NCI-H69 (cell line): ENCODE measurements at regions not wholly inside any gene's neighbourhood (a gene's known extent, or its start where the extent isn't known, plus 50 kb on each side); places are given as distances from the start of the nearest gene placed in this dataset.
A peak's percentile ranks its signal among the peaks of the same experiment; 100 is the strongest.

Experiments
- DNase-seq: peaks from one replicate; lab custom pipeline; 2025; lab: John Stamatoyannopoulos, UW

GRCh38 chr1:147811273-147811672 is 50.9 kb upstream of the GJA5 start:
- DNase-seq: no peak

- no peak for DNase-seq
Measured at GRCh38 chr1:147811751-147812150, 51.3 kb upstream of the GJA5 start.

GRCh38 chr1:147812799-147813198 is 52.4 kb upstream of the GJA5 start:
- DNase-seq: no peak

GRCh38 chr1:147815503-147815902 is 55.1 kb upstream of the GJA5 start:
- no peak for DNase-seq

GRCh38 chr1:147820761-147821297 is 60.4 kb upstream of the GJA5 start:
- DNase-seq: no peak

- no peak for DNase-seq
Measured at GRCh38 chr1:147821883-147822282, 61.5 kb upstream of the GJA5 start.

- DNase-seq: no peak
Measured at GRCh38 chr1:147822292-147822691, 61.9 kb upstream of the GJA5 start.

GRCh38 chr1:147824001-147824400 is 63.6 kb upstream of the GJA5 start:
- no peak for DNase-seq

GRCh38 chr1:147824798-147825197 is 64.4 kb upstream of the GJA5 start:
- DNase-seq: peak; percentile 8

GRCh38 chr1:147825586-147825985 is 65.2 kb upstream of the GJA5 start:
- DNase-seq: no peak

- DNase-seq: no peak
Measured at GRCh38 chr1:147826259-147826658, 65.9 kb upstream of the GJA5 start.

- DNase-seq: no peak
Measured at GRCh38 chr1:147833231-147833860, 69.2 kb upstream of the GJA8 start.

GRCh38 chr1:147834181-147834580 is 68.4 kb upstream of the GJA8 start:
- no peak for DNase-seq

GRCh38 chr1:147834810-147835209 is 67.8 kb upstream of the GJA8 start:
- DNase-seq: no peak

- no peak for DNase-seq
Measured at GRCh38 chr1:147837129-147837963, 65.2 kb upstream of the GJA8 start.

GRCh38 chr1:147837964-147838292 is 64.7 kb upstream of the GJA8 start:
- DNase-seq: no peak

- no peak for DNase-seq
Measured at GRCh38 chr1:147840909-147841308, 61.7 kb upstream of the GJA8 start.

- no peak for DNase-seq
Measured at GRCh38 chr1:147842578-147842977, 60.0 kb upstream of the GJA8 start.

- no peak for DNase-seq
Measured at GRCh38 chr1:147843486-147843885, 59.1 kb upstream of the GJA8 start.

GRCh38 chr1:147847831-147848230 is 54.8 kb upstream of the GJA8 start:
- DNase-seq: no peak

GRCh38 chr1:147849098-147849895 is 53.3 kb upstream of the GJA8 start:
- no peak for DNase-seq

GRCh38 chr1:147850737-147851136 is 51.9 kb upstream of the GJA8 start:
- no peak for DNase-seq

- peak; percentile 6 for DNase-seq
Measured at GRCh38 chr1:147851149-147851548, 51.4 kb upstream of the GJA8 start.
